ENCODE measurements at regions not wholly inside any gene's neighbourhood (a gene's known extent, or its start where the extent isn't known, plus 50 kb on each side); places are given as distances from the start of the nearest gene placed in this dataset.

GRCh38 chr10:128481152-128481840, 355.1 kb upstream of the MKI67 start:
- Histone ChIP-seq H2BK120ac (ENCODE audit: low read depth, low read length) (no peak overlapping the region), H2BK15ac (ENCODE audit: low read depth, poor library complexity, severe bottlenecking) (no peak overlapping the region), H3K36me3 (ENCODE audit: control insufficient read depth in 1 of 2, insufficient read depth in 2 of 2, low read depth in 1 of 2, low read length in 2 of 2) (no peaks in the 10 kb centered on the region), H2BK5ac (ENCODE audit: low read depth, low read length, poor library complexity, severe bottlenecking) (no peak overlapping the region), H4K8ac (ENCODE audit: low read length) (no peak overlapping the region), H3K79me1 (replicated peaks; ENCODE audit: low read length, poor library complexity, severe bottlenecking) (no peaks in the 10 kb centered on the region), H3K23ac (ENCODE audit: low read length in 2 of 2) (no peak overlapping the region), H3K4me2 (ENCODE audit: low read length, poor library complexity, severe bottlenecking) (no peak overlapping the region), H3K4ac (ENCODE audit: low read depth in 1 of 2, low read length in 2 of 2) (no peak overlapping the region), H3K27ac (ENCODE audit: low read length, poor library complexity, severe bottlenecking) (no peak overlapping the region), H3K9ac (ENCODE audit: low read length) (no peak overlapping the region), H3K4me3 (ENCODE audit: insufficient read depth in 1 of 2, low read depth in 1 of 2, low read length in 2 of 2) (no peak overlapping the region), H3K18ac (ENCODE audit: low read depth in 1 of 2, low read length in 2 of 2) (no peak overlapping the region), H3K14ac (ENCODE audit: low read length in 2 of 2) (no peak overlapping the region), H3K9me3 (ENCODE audit: control insufficient read depth, low read length) (no peaks in the 10 kb centered on the region), H4K91ac (ENCODE audit: low read length) (no peak overlapping the region), H2AK5ac (ENCODE audit: low read length, severe bottlenecking) (no peak overlapping the region), H3K4me1 (ENCODE audit: control insufficient read depth, insufficient read depth, low read depth, low read length) (no peaks in the 10 kb centered on the region), H3K27me3 (ENCODE audit: control insufficient read depth in 1 of 2, insufficient read depth in 1 of 2, low read length in 2 of 2) (no peaks in the 10 kb centered on the region), H2BK12ac (ENCODE audit: low read length in 2 of 2) (no peak overlapping the region), H2AFZ (ENCODE audit: low read depth, low read length) (no peak overlapping the region)
- WGBS = 82% methylated on average over 18 of the region's 21 CpGs
- no peak for DNase-seq

GRCh38 chr10:128482052-128482451, 355.8 kb upstream of the MKI67 start:
- Histone ChIP-seq H2BK120ac (ENCODE audit: low read depth, low read length) (no peak overlapping the region), H3K14ac (ENCODE audit: low read length in 2 of 2) (no peak overlapping the region), H4K91ac (ENCODE audit: low read length) (no peak overlapping the region), H3K9ac (ENCODE audit: low read length) (no peak overlapping the region), H3K27ac (ENCODE audit: low read length, poor library complexity, severe bottlenecking) (no peak overlapping the region), H3K4me2 (ENCODE audit: low read length, poor library complexity, severe bottlenecking) (no peak overlapping the region), H3K9me3 (ENCODE audit: control insufficient read depth, low read length) (no peaks in the 10 kb centered on the region), H4K8ac (ENCODE audit: low read length) (no peak overlapping the region), H3K36me3 (ENCODE audit: control insufficient read depth in 1 of 2, insufficient read depth in 2 of 2, low read depth in 1 of 2, low read length in 2 of 2) (no peaks in the 10 kb centered on the region), H2BK15ac (ENCODE audit: low read depth, poor library complexity, severe bottlenecking) (no peak overlapping the region), H3K23ac (ENCODE audit: low read length in 2 of 2) (no peak overlapping the region), H3K4me1 (ENCODE audit: control insufficient read depth, insufficient read depth, low read depth, low read length) (no peaks in the 10 kb centered on the region), H2AK5ac (ENCODE audit: low read length, severe bottlenecking) (no peak overlapping the region), H2BK5ac (ENCODE audit: low read depth, low read length, poor library complexity, severe bottlenecking) (no peak overlapping the region), H3K79me1 (replicated peaks; ENCODE audit: low read length, poor library complexity, severe bottlenecking) (no peaks in the 10 kb centered on the region), H3K4me3 (ENCODE audit: insufficient read depth in 1 of 2, low read depth in 1 of 2, low read length in 2 of 2) (no peak overlapping the region), H3K18ac (ENCODE audit: low read depth in 1 of 2, low read length in 2 of 2) (no peak overlapping the region), H2BK12ac (ENCODE audit: low read length in 2 of 2) (no peak overlapping the region), H2AFZ (ENCODE audit: low read depth, low read length) (no peak overlapping the region), H3K4ac (ENCODE audit: low read depth in 1 of 2, low read length in 2 of 2) (no peak overlapping the region), H3K27me3 (ENCODE audit: control insufficient read depth in 1 of 2, insufficient read depth in 1 of 2, low read length in 2 of 2) (no peaks in the 10 kb centered on the region)
- DNase-seq = no peak
- WGBS = 77% methylated on average over 7 of the region's 7 CpGs

- no peak overlapping the region for H2BK15ac ChIP-seq (ENCODE audit: low read depth, poor library complexity, severe bottlenecking)
- H4K91ac ChIP-seq (ENCODE audit: low read length) = no peak overlapping the region
Measured at GRCh38 chr10:128483216-128483615, 357.0 kb upstream of the MKI67 start.

GRCh38 chr10:128484041-128484440, 357.8 kb upstream of the MKI67 start:
- DNase-seq = no peak
- H3K14ac ChIP-seq (ENCODE audit: low read length in 2 of 2) = no peak overlapping the region
- 94% methylated on average over 2 of the region's 5 CpGs for WGBS

More at GRCh38 chr10:128483216-128483615, 357.0 kb upstream of the MKI67 start:
- no peak for DNase-seq
- H2BK5ac ChIP-seq (ENCODE audit: low read depth, low read length, poor library complexity, severe bottlenecking) = no peak overlapping the region
- H4K8ac ChIP-seq (ENCODE audit: low read length) = no peak overlapping the region
- H2BK120ac ChIP-seq (ENCODE audit: low read depth, low read length) = no peak overlapping the region
- no peaks in the 10 kb centered on the region for H3K9me3 ChIP-seq (ENCODE audit: control insufficient read depth, low read length)
- no peak overlapping the region for H2AK5ac ChIP-seq (ENCODE audit: low read length, severe bottlenecking)
- H3K27me3 ChIP-seq (ENCODE audit: control insufficient read depth in 1 of 2, insufficient read depth in 1 of 2, low read length in 2 of 2) = no peaks in the 10 kb centered on the region
- no peak overlapping the region for H3K4me3 ChIP-seq (ENCODE audit: insufficient read depth in 1 of 2, low read depth in 1 of 2, low read length in 2 of 2)
- no peak overlapping the region for H3K4me2 ChIP-seq (ENCODE audit: low read length, poor library complexity, severe bottlenecking)
- no peak overlapping the region for H3K18ac ChIP-seq (ENCODE audit: low read depth in 1 of 2, low read length in 2 of 2)
- no peaks in the 10 kb centered on the region for H3K79me1 ChIP-seq (replicated peaks; ENCODE audit: low read length, poor library complexity, severe bottlenecking)
- no peak overlapping the region for H3K4ac ChIP-seq (ENCODE audit: low read depth in 1 of 2, low read length in 2 of 2)
- 86% methylated on average over 16 of the region's 16 CpGs for WGBS
- H3K36me3 ChIP-seq (ENCODE audit: control insufficient read depth in 1 of 2, insufficient read depth in 2 of 2, low read depth in 1 of 2, low read length in 2 of 2) = no peaks in the 10 kb centered on the region
- H2AFZ ChIP-seq (ENCODE audit: low read depth, low read length) = no peak overlapping the region
- no peak overlapping the region for H2BK12ac ChIP-seq (ENCODE audit: low read length in 2 of 2)
- no peak overlapping the region for H3K23ac ChIP-seq (ENCODE audit: low read length in 2 of 2)
- H3K27ac ChIP-seq (ENCODE audit: low read length, poor library complexity, severe bottlenecking) = no peak overlapping the region
- H3K4me1 ChIP-seq (ENCODE audit: control insufficient read depth, insufficient read depth, low read depth, low read length) = no peaks in the 10 kb centered on the region
- H3K9ac ChIP-seq (ENCODE audit: low read length) = no peak overlapping the region
- no peak overlapping the region for H3K14ac ChIP-seq (ENCODE audit: low read length in 2 of 2)

More at GRCh38 chr10:128484041-128484440, 357.8 kb upstream of the MKI67 start:
- Histone ChIP-seq H3K23ac (ENCODE audit: low read length in 2 of 2) (no peak overlapping the region), H2BK15ac (ENCODE audit: low read depth, poor library complexity, severe bottlenecking) (no peak overlapping the region), H3K27me3 (ENCODE audit: control insufficient read depth in 1 of 2, insufficient read depth in 1 of 2, low read length in 2 of 2) (no peaks in the 10 kb centered on the region), H2BK12ac (ENCODE audit: low read length in 2 of 2) (no peak overlapping the region), H4K8ac (ENCODE audit: low read length) (no peak overlapping the region), H3K18ac (ENCODE audit: low read depth in 1 of 2, low read length in 2 of 2) (no peak overlapping the region), H2BK5ac (ENCODE audit: low read depth, low read length, poor library complexity, severe bottlenecking) (no peak overlapping the region), H3K4me1 (ENCODE audit: control insufficient read depth, insufficient read depth, low read depth, low read length) (no peaks in the 10 kb centered on the region), H2AFZ (ENCODE audit: low read depth, low read length) (no peak overlapping the region), H3K9ac (ENCODE audit: low read length) (no peak overlapping the region), H2BK120ac (ENCODE audit: low read depth, low read length) (no peak overlapping the region), H3K9me3 (ENCODE audit: control insufficient read depth, low read length) (no peaks in the 10 kb centered on the region), H4K91ac (ENCODE audit: low read length) (no peak overlapping the region), H3K27ac (ENCODE audit: low read length, poor library complexity, severe bottlenecking) (no peak overlapping the region), H3K36me3 (ENCODE audit: control insufficient read depth in 1 of 2, insufficient read depth in 2 of 2, low read depth in 1 of 2, low read length in 2 of 2) (no peaks in the 10 kb centered on the region), H3K4ac (ENCODE audit: low read depth in 1 of 2, low read length in 2 of 2) (no peak overlapping the region), H3K79me1 (replicated peaks; ENCODE audit: low read length, poor library complexity, severe bottlenecking) (no peaks in the 10 kb centered on the region), H3K4me3 (ENCODE audit: insufficient read depth in 1 of 2, low read depth in 1 of 2, low read length in 2 of 2) (no peak overlapping the region), H3K4me2 (ENCODE audit: low read length, poor library complexity, severe bottlenecking) (no peak overlapping the region), H2AK5ac (ENCODE audit: low read length, severe bottlenecking) (no peak overlapping the region)

Measured in mesenchymal stem cell (in vitro differentiated cells and primary cell).